Right renal cortex interstitium (tissue), 3 donors: ENCODE measurements at regions not wholly inside any gene's neighbourhood (a gene's known extent, or its start where the extent isn't known, plus 50 kb on each side); places are given as distances from the start of the nearest gene placed in this dataset.
A peak's percentile ranks its signal among the peaks of the same experiment; 100 is the strongest.

ENCODE experiments used
- DNase-seq, 3 donors: peaks; one replicate each; pipeline ENCODE4 v3.0.0-alpha.2; 2013; ENCODE audit warnings: low read depth in 3 of 3, low spot score in 2 of 3

DNA sequence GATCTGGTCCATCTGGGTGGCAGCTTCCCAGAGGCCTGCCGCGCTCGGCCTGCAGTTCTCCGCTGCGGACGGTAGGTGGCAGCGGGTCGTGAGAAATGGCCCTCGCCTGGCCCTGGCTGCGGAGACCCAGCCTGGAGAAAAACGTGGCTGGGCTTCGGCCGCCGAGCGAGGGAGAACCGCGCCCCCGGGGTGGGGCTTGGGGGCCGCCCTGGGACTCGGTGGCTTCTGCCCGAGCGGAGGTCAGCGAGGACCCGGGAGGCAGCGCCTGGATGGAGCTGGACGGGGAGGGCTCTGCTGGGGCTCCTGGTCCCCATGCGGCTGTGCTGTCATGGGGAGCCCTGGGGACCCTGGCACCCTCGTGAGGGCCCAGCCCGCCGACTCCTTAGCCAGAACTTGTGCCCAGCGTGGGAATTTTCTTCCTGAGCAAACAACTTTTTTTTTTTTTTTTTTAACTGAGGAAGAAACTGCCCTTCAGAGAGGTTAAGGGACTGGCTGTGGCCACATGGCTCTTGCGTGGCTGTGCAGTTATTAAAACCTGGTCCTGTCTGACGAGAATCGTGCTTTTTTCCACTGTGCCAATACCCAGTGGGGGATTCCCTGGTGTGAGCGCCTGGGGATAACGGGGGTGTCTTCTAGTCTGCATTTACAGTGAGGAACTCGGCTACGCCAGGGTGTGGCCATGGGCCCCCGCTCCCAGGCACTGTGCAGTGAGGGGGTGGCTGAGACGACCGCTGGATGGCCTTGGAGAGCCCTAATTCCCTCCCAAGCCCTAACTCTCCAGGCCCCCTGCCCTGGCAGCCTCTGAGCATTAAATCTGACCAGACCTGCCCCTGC, 535.6 kb downstream of the INSC start:
- DNase-seq, result peak; percentile 78 to 92 (median 91)

DNA sequence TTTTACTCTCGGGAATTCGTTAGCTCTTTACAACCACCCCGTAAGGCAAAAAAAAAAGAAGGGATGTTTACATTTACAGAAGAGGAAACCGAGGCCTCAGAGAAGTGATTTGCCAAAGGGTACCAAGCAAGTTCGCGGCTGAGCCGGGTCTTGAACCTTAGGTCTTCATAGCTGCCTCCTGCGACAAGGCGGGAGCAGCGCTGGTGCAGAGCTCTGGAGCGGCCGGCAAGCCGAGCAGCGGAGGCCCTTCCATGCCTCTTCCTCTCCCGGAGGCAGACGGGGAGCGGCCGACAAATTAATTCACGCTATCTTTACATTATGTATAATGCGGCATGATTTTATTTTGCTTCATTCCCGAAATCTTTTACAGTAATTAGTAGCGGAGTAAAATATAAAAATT, 536.3 kb downstream of the INSC start:
- DNase-seq, result no peak

DNA sequence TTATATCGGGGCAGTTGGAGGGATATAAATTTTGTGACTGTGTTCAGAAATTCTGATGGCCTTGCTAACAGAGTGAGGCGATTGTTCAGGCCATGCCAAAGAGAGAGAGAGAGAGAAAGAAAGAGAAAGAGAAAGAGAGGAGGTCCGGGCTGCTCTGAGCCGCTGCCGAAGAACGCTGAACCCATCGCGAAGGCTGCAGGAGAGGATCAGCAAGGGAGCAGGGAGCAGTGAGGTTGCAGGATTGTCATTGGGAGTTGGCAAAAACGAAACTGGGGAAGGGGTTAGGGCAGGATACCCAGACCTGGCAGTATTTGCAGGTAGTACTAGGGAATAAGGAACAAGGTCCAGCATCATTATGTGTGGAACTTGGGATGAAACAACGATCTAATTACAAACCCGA, 537.1 kb downstream of the INSC start:
- no peak for DNase-seq

DNA sequence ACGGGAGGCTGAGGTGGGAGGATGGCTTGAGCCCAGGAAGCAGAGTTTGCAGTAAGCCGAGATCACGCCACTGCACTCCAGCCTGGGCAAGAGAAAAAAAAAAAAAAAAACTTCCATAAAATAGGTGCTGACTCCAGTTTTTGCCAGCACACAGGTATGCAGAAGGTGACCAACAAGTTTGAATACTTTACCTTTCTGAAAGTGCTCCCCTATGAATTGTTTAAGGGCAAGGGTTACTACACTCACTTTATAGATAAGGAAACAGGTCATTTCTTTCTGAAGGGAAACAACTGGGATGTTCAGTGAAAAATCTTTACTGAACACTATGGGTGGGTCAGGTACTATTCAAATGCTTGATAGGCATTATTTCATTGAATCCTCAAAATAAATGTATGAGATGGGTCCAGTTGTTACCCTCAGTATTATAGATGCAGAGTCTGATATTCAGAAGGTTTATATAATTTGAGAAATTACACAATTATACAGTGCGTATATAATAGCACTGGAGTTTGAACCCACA, 538.5 kb downstream of the INSC start:
- DNase-seq, result no peak

DNA sequence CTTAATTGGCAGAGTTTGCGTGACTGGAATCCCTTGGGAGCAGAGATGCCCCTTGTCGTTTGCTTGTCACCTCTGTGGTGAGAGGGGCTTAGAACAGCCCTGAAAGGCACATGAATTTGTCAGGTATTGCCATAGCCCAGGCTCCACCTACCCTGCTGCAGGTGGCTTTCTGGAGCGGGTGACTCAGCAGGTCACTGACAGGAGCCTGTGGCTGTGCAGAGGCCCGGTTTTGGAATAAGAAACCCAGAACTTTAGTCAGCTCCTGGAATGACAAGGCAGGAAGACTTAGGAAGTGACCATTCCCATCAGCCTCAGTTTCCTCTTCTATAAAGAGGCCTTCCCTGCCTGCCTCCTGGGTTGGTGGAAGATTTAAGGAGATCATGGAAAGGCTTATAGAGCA, 539.7 kb downstream of the INSC start:
- no peak for DNase-seq

DNA sequence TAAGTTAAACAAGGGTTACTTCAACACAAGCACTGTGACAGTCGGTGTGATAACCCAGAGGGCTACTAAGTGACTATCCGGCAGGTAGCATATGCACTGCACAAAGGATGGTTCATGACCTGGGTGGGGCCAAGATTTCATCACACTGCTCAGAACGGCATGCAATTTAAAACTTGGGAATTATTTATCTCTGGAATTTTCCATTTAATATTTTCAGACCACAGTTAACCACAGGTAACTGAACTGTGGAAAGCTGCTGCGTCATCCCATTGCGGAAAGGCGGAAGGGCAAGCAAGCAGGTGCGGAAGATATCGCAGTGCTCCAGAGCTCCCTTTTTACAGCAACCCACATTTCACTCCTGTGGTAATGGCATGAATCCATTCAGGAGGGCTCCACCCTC, 540.8 kb downstream of the INSC start:
- no peak for DNase-seq

DNA sequence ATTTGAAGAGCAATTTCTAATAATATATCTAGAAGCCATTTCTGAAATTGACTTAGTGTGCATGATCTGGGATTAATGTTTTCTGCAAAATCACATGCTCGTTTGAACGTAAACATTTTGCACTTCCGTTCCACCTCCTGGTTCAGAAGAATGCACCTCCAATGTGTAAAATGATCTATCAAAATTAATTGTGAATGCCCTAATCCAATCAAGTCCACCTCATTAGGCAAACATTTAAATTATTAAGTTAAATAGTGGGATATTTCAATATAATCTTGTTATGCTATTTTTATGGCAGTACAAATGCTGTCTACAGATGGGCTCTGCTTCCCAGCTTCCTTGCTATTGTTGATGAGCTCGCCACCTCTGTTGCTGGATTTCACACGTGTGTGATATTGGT, 542.5 kb downstream of the INSC start:
- no peak for DNase-seq

DNA sequence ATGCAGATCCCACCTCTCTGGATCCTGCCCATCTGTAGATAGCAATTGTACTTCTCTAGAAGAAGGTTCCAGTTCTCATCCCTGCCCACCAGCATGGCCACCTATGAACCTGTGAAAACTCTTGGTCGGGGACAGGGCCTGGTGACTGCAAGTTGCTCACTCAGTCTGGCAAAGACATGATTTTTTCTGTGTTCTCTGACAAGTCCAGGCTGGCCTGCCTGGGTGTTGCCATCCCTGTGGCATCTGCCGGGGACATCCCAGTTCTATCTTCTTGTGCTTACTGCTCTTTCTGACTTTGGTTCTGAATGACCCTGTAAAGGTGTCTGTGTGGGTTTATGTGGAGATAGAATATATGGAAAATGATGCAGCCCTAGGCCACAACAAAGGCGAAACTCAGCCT, 545.8 kb downstream of the INSC start:
- DNase-seq, result no peak

DNA sequence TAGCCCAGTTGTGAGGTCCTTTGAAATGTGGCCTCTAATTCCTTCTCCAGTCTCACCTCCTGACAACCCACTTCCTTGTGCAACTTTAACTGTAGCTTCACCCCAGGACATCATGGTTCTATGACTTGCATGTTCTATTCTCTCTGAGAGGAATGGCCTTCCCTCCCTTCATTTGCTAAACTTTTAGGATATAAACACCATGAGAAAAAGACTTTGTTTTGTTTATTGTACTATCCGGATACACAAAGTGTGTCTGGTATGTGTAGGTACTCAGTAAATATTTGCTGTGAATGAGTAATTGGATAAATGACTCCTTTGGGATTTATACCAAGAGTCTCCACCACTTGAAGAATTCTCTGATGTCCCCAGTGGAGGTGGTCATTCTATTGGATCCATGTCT, 547.6 kb downstream of the INSC start:
- no peak for DNase-seq

DNA sequence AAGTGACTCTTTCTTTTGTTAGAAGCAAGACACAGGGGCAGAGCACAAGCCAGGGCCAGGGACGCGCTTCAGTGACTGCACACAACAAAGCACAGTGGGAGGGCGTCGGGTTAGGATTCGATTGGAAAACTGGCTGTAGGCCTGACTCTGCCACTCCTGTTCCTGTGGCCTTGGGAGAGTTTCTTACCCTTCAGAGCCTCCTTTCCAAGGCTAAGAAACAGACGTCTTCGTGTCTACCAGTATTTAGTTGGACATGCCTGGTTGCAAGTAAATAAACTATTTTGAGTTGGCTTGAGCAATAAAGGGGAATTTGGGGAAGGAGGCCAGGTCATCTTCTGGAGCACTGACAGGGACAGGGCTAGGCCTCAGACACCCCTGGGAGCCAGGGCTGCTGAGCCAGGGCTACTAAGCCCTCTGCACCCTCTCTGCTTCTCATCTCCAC, 549.1 kb downstream of the INSC start:
- no peak for DNase-seq

DNA sequence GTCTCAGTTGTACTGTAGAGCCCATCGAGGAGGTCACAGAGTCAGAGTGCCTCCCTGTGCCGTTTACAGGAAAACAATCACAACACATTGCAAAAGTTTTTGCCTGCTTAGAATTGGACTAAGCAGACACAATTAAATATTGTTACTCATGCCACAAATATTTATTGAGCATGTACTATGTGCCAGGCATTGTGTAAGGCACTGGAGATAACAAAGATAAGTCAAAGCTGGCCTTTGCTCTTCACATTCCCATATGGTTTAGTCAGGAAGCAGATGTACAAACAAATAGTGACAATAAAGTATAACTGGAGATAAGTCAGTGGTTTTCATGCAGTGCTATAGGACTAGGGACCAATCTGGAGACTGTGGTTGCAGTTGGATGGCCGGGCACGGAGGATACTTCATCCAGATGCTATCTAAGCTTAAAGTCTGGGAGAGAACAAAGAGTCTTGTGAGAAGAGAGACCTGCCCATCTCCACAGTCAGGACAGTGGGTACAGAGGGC, 550.7 kb downstream of the INSC start:
- DNase-seq, result no peak

DNA sequence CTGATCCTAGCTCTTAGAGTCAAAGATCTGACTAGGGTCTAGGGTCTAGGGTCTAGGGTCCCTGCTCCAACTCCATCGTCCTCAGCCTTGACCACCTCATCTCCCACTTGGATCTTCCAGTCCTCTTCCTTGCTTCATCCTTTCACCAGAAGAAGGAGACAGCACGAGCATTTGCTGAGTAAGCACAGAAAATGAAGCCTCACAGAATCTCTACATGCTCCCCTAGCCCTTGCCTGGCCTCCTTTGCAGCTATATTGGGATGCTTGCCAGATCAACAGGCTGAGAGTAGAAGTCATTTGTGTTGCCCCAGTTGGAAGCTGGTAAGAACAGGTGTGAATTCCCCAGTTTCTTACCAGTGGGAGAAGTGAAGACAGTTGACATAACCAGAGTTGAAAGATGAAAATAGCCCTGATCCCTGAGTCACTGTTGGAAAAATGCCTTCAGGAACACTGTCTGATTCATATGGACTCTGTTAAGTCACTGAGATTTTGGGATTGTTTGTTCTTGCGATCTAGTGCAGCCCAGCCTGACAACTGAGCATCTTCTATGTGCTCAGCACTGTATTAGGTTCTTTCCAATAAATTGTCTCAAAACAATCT, 552.5 kb downstream of the INSC start:
- no peak for DNase-seq

DNA sequence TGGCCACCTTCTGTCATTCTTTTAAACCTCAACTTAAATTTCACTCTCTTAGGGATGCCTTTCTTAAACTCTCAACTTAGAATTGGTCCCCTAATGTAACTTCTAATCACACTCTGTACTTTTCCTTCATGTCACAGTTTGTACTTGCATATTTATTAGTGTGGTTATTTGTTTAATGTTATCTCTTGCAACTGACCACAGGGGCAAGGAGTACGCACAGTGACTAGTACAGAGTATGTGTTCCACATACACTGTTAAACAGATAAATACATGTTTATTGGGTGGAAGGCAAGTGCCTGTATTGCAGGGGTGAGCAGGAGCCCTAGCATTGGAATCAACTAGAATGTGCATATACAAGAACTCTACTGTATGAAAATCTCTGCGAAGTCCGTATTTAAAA, 554.0 kb downstream of the INSC start:
- no peak for DNase-seq

DNA sequence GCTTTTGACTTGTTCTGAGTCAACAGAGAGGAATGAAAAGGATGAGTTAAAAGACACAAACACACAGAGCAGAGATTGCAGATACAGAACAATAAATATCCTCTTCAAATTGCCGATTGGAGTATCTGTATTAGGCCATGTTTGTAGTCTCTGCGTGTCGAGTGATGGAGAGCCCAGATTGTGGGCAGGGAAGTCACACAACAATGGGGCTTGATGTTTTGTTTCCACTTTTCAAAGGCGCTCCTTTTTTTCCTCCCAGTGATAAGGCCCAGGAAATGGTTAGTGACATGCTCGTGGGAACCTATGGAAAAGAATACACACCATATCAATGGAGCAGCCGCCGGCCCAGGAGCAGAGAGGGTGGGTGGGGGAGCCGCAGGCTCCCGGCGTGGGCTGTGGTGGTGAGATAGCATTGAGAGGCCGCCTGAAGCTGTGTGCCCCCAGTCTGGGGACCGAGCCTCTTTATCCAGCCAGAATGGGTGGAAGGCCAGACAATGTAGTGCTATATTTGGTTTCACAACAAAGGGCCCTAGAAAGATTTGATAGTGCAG, 555.9 kb downstream of the INSC start:
- no peak for DNase-seq

DNA sequence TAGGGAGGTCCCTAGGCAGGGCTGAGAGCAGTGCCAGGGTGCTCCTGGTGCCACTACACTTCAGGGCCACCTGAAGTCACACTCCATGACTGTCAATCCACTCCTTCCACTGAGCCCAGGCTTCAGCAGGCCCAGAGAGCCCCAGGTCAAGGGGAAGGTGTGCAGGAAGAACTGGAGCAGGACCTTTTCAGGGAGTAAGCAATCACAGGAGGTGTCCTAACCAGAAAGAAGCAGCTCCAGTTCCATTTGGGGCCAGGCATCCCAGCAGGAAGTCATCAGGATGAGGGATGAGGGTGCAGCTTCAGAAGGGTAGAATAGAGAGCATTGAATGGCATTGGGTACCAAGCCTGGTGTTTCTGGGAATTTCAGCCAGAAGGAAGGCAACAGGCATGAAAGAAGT, 556.5 kb downstream of the INSC start:
- no peak for DNase-seq

DNA sequence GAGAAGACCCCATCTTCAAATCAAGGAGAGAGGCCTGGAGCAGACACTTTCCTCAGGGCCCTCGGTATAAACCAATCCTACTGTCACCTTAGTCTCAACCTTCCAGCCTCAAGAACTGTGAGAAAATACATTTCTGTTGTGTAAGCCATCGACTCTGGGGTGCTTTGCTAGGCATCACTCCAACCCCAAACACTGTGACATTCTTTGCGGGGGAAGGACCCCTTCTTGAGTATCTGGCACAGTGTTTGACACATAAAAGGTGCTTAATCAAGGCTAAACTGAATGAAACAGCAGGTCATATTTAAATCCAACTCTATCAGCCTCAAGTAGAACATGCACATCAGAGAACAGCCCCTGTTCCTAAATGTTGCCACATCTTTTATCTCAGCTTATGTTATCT, 558.1 kb downstream of the INSC start:
- no peak for DNase-seq

DNA sequence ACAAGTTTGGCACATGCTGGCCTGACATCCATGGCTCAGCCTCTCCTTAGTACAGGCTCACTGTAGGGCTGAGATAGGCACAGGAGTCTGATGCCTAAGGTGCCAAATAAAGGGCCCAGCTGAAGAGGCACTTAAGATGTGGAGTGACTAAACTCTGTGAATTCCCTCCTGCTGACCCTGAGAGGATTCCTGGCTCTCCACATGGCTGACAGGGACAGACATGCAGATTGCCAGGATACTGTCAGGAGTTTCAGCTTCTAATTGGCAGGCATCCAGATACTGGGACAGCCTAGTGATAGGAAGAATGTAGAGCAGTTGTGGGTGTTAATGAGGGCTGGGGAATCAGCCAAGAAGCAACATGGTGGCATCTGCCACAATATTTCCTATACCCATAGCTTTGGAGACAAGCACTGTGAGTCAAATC, 558.7 kb downstream of the INSC start:
- DNase-seq, result no peak

DNA sequence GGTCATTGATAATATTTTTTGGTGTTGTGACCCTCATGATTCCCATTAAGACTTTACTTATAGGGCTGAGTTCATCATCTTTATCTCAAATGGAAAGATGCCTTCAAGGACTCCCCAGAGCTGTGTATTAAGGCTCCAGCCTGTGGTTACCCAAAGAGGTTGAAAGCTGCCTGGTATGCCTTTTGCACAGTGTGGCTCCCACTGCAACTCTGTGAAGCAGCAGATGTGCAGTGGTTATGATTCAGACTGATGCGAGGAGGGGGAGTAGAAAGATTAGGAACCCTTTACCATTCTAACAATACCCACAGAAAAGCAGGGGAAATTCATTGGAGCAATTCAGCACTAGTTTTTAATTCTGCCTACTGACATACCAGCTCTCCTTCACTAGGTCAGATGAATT, 560.0 kb downstream of the INSC start:
- DNase-seq, result no peak

DNA sequence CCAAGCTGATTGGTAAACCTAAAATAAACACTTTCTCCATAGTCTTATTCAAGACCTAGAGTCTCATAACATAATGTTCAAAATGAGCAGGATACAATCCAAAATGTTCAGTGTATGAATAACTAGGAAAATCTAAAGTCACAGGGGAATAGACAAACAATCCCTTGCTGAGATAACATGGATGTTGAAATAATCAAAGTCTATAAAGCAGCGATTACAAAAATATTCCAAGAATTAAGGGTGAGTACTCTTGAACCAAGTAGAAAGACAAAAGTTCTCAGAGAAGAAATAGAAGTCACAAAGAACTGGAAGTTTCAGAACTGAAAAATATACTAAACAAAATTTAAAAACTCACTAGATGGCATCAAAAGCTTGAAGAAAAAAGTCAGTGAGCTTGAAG, 561.0 kb downstream of the INSC start:
- DNase-seq, result no peak

DNA sequence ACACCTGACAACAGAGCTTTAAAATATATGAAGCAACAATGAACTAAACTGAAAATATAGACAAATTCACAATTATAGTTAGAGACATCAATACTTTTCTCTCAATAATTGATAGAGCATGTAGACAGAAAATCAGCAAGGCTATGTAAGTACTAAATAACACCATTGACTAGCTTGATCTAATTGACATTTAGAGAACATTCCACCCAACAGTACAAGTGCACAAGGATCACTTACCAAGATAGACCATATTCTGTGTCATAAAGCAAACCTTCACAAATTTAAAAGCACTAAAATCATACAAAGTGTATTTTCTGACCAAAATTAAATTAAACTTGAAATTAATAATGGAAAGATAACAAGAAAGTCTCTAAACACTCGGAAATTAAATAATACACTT, 562.5 kb downstream of the INSC start:
- DNase-seq, result no peak

DNA sequence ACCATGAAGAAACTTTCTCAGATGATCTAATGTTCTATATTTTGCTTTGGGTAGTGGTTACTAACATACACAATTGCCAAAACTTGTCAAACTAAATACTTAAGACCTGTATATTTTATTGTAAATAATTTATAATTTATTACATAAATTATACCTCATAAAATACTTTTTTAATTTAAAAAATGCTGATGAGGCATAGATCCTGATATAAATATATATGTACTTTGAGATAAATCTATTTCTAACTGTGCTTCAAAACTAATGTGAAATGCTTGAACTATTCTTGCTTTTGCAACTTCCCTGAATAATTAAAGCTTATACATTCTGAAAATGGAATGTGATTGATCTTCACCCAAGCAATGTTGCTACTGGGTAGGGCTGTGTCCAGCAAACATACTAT, 568.8 kb downstream of the INSC start:
- no peak for DNase-seq

DNA sequence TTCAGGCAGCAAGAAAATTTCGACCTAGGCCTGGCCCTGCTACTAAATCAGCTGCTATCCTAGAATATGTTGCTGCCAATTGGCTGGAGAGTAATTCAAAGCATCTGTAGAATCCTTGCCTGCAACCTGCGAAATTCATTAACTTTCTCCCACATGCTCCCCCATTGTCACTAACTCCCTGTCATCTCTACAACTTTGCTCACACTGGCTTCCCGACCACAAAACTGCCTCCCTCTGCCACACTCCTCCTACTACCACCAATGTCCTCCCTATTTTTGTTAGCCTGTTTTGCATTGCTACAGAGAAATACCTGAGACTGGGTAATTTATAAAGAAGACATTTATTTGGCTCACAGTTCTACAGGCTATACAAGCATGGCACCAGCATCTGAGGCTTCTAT, 570.6 kb downstream of the INSC start:
- DNase-seq, result no peak
